Neuronal stem cell (in vitro differentiated cells): ENCODE measurements at regions not wholly inside any gene's neighbourhood (a gene's known extent, or its start where the extent isn't known, plus 50 kb on each side); places are given as distances from the start of the nearest gene placed in this dataset.

Source experiments
- DNase-seq: peaks from one replicate; pipeline ENCODE4 v3.0.0-alpha.2; 2013; ENCODE audit warnings: low spot score
- H2AFZ ChIP-seq: one replicate; pipeline ENCODE4 v1.6.1; 2013; ENCODE audit warnings: mild to moderate bottlenecking, low read length, inconsistent platforms
- H2AK5ac ChIP-seq: 2 replicates; pipeline ENCODE4 v1.6.1; 2013; ENCODE audit warnings: low read depth, mild to moderate bottlenecking, inconsistent platforms, low read length, moderate library complexity, mixed read lengths
- H2BK120ac ChIP-seq: 2 replicates; pipeline ENCODE4 v1.6.1; 2013; ENCODE audit warnings: low read depth, mild to moderate bottlenecking, inconsistent platforms, low read length, moderate library complexity, mixed read lengths
- H2BK12ac ChIP-seq: one replicate; pipeline ENCODE4 v1.6.1; 2013; ENCODE audit warnings: low read length, inconsistent platforms
- H2BK15ac ChIP-seq: 2 replicates; pipeline ENCODE4 v1.6.1; 2013; ENCODE audit warnings: mild to moderate bottlenecking, low read length, inconsistent platforms, mixed read lengths
- H2BK5ac ChIP-seq: one replicate; pipeline ENCODE4 v1.6.1; 2013; ENCODE audit warnings: inconsistent platforms, mild to moderate bottlenecking, low read length, moderate library complexity
- H3K14ac ChIP-seq: one replicate; pipeline ENCODE4 v1.6.1; 2013; ENCODE audit warnings: low read length, inconsistent platforms
- H3K18ac ChIP-seq: 2 replicates; pipeline ENCODE4 v1.6.1; 2013; ENCODE audit warnings: low read length, inconsistent platforms
- H3K23ac ChIP-seq: 2 replicates; pipeline ENCODE4 v1.6.1; 2013; ENCODE audit warnings: low read depth, mild to moderate bottlenecking, mixed read lengths, low read length, inconsistent platforms; ENCODE audit not compliant: poor library complexity
- H3K27ac ChIP-seq: replicated peaks from 3 replicates; pipeline ENCODE4 v1.5.1; 2013; ENCODE audit warnings: low read length, inconsistent platforms
- H3K27me3 ChIP-seq, 3 experiments: 2 replicates each; pipeline ENCODE4 v1.6.1; 2013; ENCODE audit warnings: low read length in 3 of 3, mild to moderate bottlenecking in 2 of 3, inconsistent platforms in 1 of 3, low read depth in 1 of 3, mixed read lengths in 1 of 3, moderate library complexity in 1 of 3; ENCODE audit not compliant: control insufficient read depth in 3 of 3, insufficient read depth in 3 of 3
- H3K36me3 ChIP-seq, 2 donors: replicated peaks in 1 of 2; 2 replicates each; pipeline ENCODE4 v1.6.1; 2013; ENCODE audit warnings: low read length in 2 of 2; ENCODE audit not compliant: control insufficient read depth in 2 of 2, insufficient read depth in 2 of 2
- H3K4ac ChIP-seq: 2 replicates; pipeline ENCODE4 v1.6.1; 2013; ENCODE audit warnings: inconsistent platforms, mild to moderate bottlenecking, low read length, moderate library complexity
- H3K4me1 ChIP-seq, 2 donors: 1 replicate in 1 of 2; 2 replicates in 1 of 2; pipeline ENCODE4 v1.6.1; 2013; ENCODE audit warnings: low read length in 2 of 2, low read depth in 1 of 2; ENCODE audit not compliant: control insufficient read depth in 2 of 2, insufficient read depth in 1 of 2
- H3K4me2 ChIP-seq: one replicate; pipeline ENCODE4 v1.6.1; 2013; ENCODE audit warnings: mild to moderate bottlenecking, low read length, inconsistent platforms; ENCODE audit not compliant: insufficient read depth, poor library complexity, severe bottlenecking
- H3K4me3 ChIP-seq, 2 donors: 2 replicates each; pipeline ENCODE4 v1.5.1; 2013; ENCODE audit warnings: low read length in 2 of 2, mild to moderate bottlenecking in 2 of 2, inconsistent platforms in 1 of 2, moderate library complexity in 1 of 2
- H3K79me1 ChIP-seq: one replicate; pipeline ENCODE4 v1.6.1; 2013; ENCODE audit warnings: low read depth, mild to moderate bottlenecking, inconsistent platforms, low read length, moderate library complexity
- H3K9ac ChIP-seq: one replicate; pipeline ENCODE4 v1.6.1; 2013; ENCODE audit warnings: mild to moderate bottlenecking, low read depth, low read length, inconsistent platforms; ENCODE audit not compliant: poor library complexity
- H3K9me3 ChIP-seq, 2 donors: replicated peaks in 1 of 2; 2 replicates each; pipeline versions ENCODE3 to v1.6.1; 2013; ENCODE audit warnings: low read length in 2 of 2, mild to moderate bottlenecking in 2 of 2, inconsistent platforms in 1 of 2, low read depth in 1 of 2, mixed read lengths in 1 of 2, moderate library complexity in 1 of 2; ENCODE audit not compliant: control insufficient read depth in 2 of 2, insufficient read depth in 1 of 2
- H4K8ac ChIP-seq: one replicate; pipeline ENCODE4 v1.6.1; 2013; ENCODE audit warnings: low read depth, mild to moderate bottlenecking, inconsistent platforms, low read length, moderate library complexity
- H4K91ac ChIP-seq: one replicate; pipeline ENCODE4 v1.6.1; 2013; ENCODE audit warnings: low read length, low read depth, mild to moderate bottlenecking, inconsistent platforms; ENCODE audit not compliant: poor library complexity
- WGBS, 2 donors: extraction: QIAGEN DNeasy Blood & Tissue Kit; methylation state at CpG; one replicate each; pipeline ENCODE4 v1.1.7; 2013; ENCODE audit warnings: missing lambda C conversion rate in 2 of 2, mixed read lengths in 1 of 2; ENCODE audit not compliant: insufficient read length in 2 of 2, insufficient replicate concordance in 1 of 2; ENCODE audit errors: extremely low coverage in 2 of 2; 5-methylcytosine and 5-hydroxymethylcytosine counted together

DNA sequence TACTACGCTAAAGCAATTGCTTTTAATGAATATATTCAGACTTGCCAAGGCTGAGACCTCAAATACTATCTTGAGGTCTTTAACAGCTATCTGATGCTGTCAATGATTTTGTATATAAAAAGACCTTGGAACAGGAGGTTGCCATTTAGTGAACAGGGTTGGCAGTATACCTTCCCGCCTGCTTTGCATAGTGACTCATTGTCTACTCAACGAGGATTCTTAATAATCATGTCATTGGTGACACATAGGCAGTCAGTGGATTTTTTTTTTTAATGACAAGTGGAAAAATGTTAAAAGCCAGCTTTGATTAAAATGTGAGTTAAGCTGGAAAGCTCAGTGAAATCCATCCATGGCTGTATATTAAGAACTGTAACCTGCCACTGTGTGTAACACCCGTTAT lies 164.0 kb downstream of the ASMT start:
- Histone ChIP-seq H3K36me3 (no peaks in the 10 kb centered on the region), H3K4me2 (no peak overlapping the region), H3K9me3 (no peaks in the 10 kb centered on the region), H3K27ac (no peak overlapping the region), H4K91ac (no peak overlapping the region), H3K4me1 (no peaks in the 10 kb centered on the region), H4K8ac (no peak overlapping the region), H3K18ac (no peak overlapping the region), H2BK120ac (no peak overlapping the region), H3K14ac (no peak overlapping the region), H3K4ac (no peak overlapping the region), H2AK5ac (no peak overlapping the region), H2AFZ (no peak overlapping the region), H3K23ac (no peak overlapping the region), H2BK5ac (no peak overlapping the region), H2BK15ac (no peak overlapping the region), H3K9ac (no peak overlapping the region), H3K79me1 (no peaks in the 10 kb centered on the region), H3K4me3 (no peak overlapping the region), H2BK12ac (no peak overlapping the region), H3K27me3 (no peaks in the 10 kb centered on the region)
- no peak for DNase-seq
- WGBS, 2 donors, result no CpG with 5 or more reads among the region's 4 CpGs

GRCh38 chrX:1779626-1780025 lies 164.8 kb downstream of the ASMT start:
- no peak overlapping the region for H4K91ac ChIP-seq
- no peak overlapping the region for H3K4me2 ChIP-seq
- no peak overlapping the region for H2BK5ac ChIP-seq
- H3K27me3 ChIP-seq, result no peaks in the 10 kb centered on the region
- H3K14ac ChIP-seq, result no peak overlapping the region
- H3K9me3 ChIP-seq, result no peaks in the 10 kb centered on the region
- no peak overlapping the region for H3K4me3 ChIP-seq
- H2BK120ac ChIP-seq, result no peak overlapping the region
- H4K8ac ChIP-seq, result no peak overlapping the region
- no peak overlapping the region for H2AFZ ChIP-seq
- no peaks in the 10 kb centered on the region for H3K4me1 ChIP-seq
- H3K36me3 ChIP-seq, result no peaks in the 10 kb centered on the region
- H3K27ac ChIP-seq, result no peak overlapping the region
- H3K18ac ChIP-seq, result no peak overlapping the region
- H3K9ac ChIP-seq, result no peak overlapping the region
- H2AK5ac ChIP-seq, result no peak overlapping the region
- no peaks in the 10 kb centered on the region for H3K79me1 ChIP-seq
- no peak overlapping the region for H3K23ac ChIP-seq
- no peak for DNase-seq
- no peak overlapping the region for H2BK12ac ChIP-seq
- no peak overlapping the region for H2BK15ac ChIP-seq
- WGBS, 2 donors, result no CpG with 5 or more reads among the region's 6 CpGs
- H3K4ac ChIP-seq, result no peak overlapping the region

DNA sequence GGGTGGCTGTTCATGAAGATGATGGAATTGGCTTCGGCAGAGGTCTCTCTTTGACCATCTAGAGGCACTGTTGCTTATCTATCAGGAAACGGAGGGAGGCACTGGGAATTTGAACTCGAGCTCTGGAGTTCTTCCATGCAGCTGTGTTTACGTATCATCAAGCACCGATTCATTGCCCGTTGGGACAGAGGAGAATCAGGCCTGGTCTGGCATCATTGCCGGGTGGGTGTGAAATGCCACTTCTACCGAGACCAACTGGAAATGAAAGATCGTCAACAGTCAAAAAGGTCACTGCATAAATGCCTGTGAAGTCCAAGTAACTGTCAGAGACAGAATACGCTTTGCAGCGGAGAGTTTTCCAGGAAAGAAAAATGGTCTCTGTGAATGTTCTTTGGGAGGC lies 166.9 kb downstream of the ASMT start:
- H3K4ac ChIP-seq, result no peak overlapping the region
- H2BK12ac ChIP-seq, result no peak overlapping the region
- H2AFZ ChIP-seq, result no peak overlapping the region
- H4K91ac ChIP-seq, result no peak overlapping the region
- no peak overlapping the region for H3K14ac ChIP-seq
- WGBS, 2 donors, result no CpG with 5 or more reads among the region's 11 CpGs
- no peaks in the 10 kb centered on the region for H3K36me3 ChIP-seq
- no peaks in the 10 kb centered on the region for H3K4me1 ChIP-seq
- H2BK5ac ChIP-seq, result no peak overlapping the region
- no peak overlapping the region for H3K9ac ChIP-seq
- H3K4me3 ChIP-seq, result no peak overlapping the region
- H2BK120ac ChIP-seq, result no peak overlapping the region
- H3K9me3 ChIP-seq, result peaks cover 0 to 5% of the 10 kb centered on the region in 2 donors
- no peak overlapping the region for H4K8ac ChIP-seq
- H3K27me3 ChIP-seq, result no peaks in the 10 kb centered on the region
- no peak overlapping the region for H2BK15ac ChIP-seq
- no peaks in the 10 kb centered on the region for H3K79me1 ChIP-seq
- H3K27ac ChIP-seq, result no peak overlapping the region
- DNase-seq, result no peak
- no peak overlapping the region for H2AK5ac ChIP-seq
- no peak overlapping the region for H3K23ac ChIP-seq
- no peak overlapping the region for H3K18ac ChIP-seq
- H3K4me2 ChIP-seq, result no peak overlapping the region

GRCh38 chrX:1784773-1785172 lies 169.9 kb downstream of the ASMT start:
- H3K9me3 ChIP-seq, result peaks cover 5 to 7% of the 10 kb centered on the region in 2 donors
- no peak for DNase-seq
- no peak overlapping the region for H3K9ac ChIP-seq
- no peak overlapping the region for H2BK5ac ChIP-seq
- H3K79me1 ChIP-seq, result no peaks in the 10 kb centered on the region
- WGBS, 2 donors, result no CpG with 5 or more reads among the region's 3 CpGs
- no peaks in the 10 kb centered on the region for H3K36me3 ChIP-seq
- no peak overlapping the region for H3K4me3 ChIP-seq
- H2BK15ac ChIP-seq, result no peak overlapping the region
- no peak overlapping the region for H3K27ac ChIP-seq
- H2AK5ac ChIP-seq, result no peak overlapping the region
- no peaks in the 10 kb centered on the region for H3K4me1 ChIP-seq
- H3K4me2 ChIP-seq, result no peak overlapping the region
- no peak overlapping the region for H4K8ac ChIP-seq
- no peak overlapping the region for H2AFZ ChIP-seq
- H2BK120ac ChIP-seq, result no peak overlapping the region
- H3K14ac ChIP-seq, result no peak overlapping the region
- H4K91ac ChIP-seq, result no peak overlapping the region
- H2BK12ac ChIP-seq, result no peak overlapping the region
- H3K27me3 ChIP-seq, result no peaks in the 10 kb centered on the region
- no peak overlapping the region for H3K4ac ChIP-seq
- H3K23ac ChIP-seq, result no peak overlapping the region
- H3K18ac ChIP-seq, result no peak overlapping the region
